Neural progenitor cell (in vitro differentiated cells): ENCODE measurements at regions not wholly inside any gene's neighbourhood (a gene's known extent, or its start where the extent isn't known, plus 50 kb on each side); places are given as distances from the start of the nearest gene placed in this dataset.

Experiments
- DNase-seq: peaks from one replicate; pipeline ENCODE4 v3.0.0-alpha.2; 2016; ENCODE audit warnings: low spot score
- H2AFZ ChIP-seq: fragments of 200-600 bp; sonication (generic); replicated peaks from 2 replicates; pipeline ENCODE4 v1.6.1; 2016; ENCODE audit warnings: antibody characterized with exemption
- H3F3A ChIP-seq: fragments of 200-600 bp; sonication (generic); 2 replicates; pipeline ENCODE4 v1.6.1; 2016; ENCODE audit warnings: antibody characterized with exemption, low read depth
- H3K27ac ChIP-seq: fragments of 200-600 bp; sonication (generic); 2 replicates; pipeline ENCODE4 v1.5.1; 2016; ENCODE audit warnings: mild to moderate bottlenecking
- H3K27me3 ChIP-seq: fragments of 200-600 bp; sonication (generic); 2 replicates; pipeline ENCODE4 v1.6.1; 2016; ENCODE audit warnings: mild to moderate bottlenecking, moderate library complexity
- H3K36me3 ChIP-seq: fragments of 200-600 bp; sonication (generic); 2 replicates; pipeline ENCODE4 v1.5.1; 2016
- H3K4me1 ChIP-seq: fragments of 200-600 bp; sonication (generic); 2 replicates; pipeline ENCODE4 v1.6.1; 2016; ENCODE audit warnings: mixed run types
- H3K4me2 ChIP-seq: fragments of 200-600 bp; sonication (generic); 2 replicates; pipeline ENCODE4 v1.6.1; 2016
- H3K4me3 ChIP-seq: fragments of 200-600 bp; sonication (generic); 2 replicates; pipeline ENCODE4 v1.5.1; 2016
- H3K79me2 ChIP-seq: fragments of 200-600 bp; sonication (generic); 2 replicates; pipeline ENCODE4 v1.6.1; 2016; ENCODE audit warnings: low read depth
- H3K9ac ChIP-seq: fragments of 200-600 bp; sonication (generic); 2 replicates; pipeline ENCODE4 v1.6.1; 2016
- H3K9me3 ChIP-seq: fragments of 200-600 bp; sonication (generic); 2 replicates; pipeline ENCODE4 v1.5.1; 2016; ENCODE audit warnings: low read depth
- H4K20me1 ChIP-seq: fragments of 200-600 bp; sonication (generic); 2 replicates; pipeline ENCODE4 v1.6.1; 2016; ENCODE audit warnings: low read depth
- H3K27ac Mint-ChIP-seq: 3 replicates; pipeline ENCODE4 v1.8.0; 2021; ENCODE audit warnings: mixed read lengths
- H3K27me3 Mint-ChIP-seq: 2 replicates; pipeline ENCODE4 v1.8.0; 2022; ENCODE audit warnings: low read depth, mild to moderate bottlenecking, inconsistent platforms, moderate library complexity, mixed read lengths; ENCODE audit not compliant: insufficient read depth
- H3K36me3 Mint-ChIP-seq: 3 replicates; pipeline ENCODE4 v1.8.0; 2021; ENCODE audit warnings: mixed read lengths
- H3K4me1 Mint-ChIP-seq: 3 replicates; pipeline ENCODE4 v1.8.0; 2021; ENCODE audit warnings: mixed read lengths
- H3K4me3 Mint-ChIP-seq: 3 replicates; pipeline ENCODE4 v1.8.0; 2021; ENCODE audit warnings: mild to moderate bottlenecking, moderate library complexity, mixed read lengths
- H3K9me3 Mint-ChIP-seq: 3 replicates; pipeline ENCODE4 v1.8.0; 2020; ENCODE audit warnings: mixed read lengths
- CTCF ChIP-seq: fragments of 200-600 bp; sonication (generic); IDR thresholded peaks from 2 replicates; pipeline ENCODE4 v1.5.1; 2017; ENCODE audit warnings: antibody characterized with exemption, mild to moderate bottlenecking
- EZH2 ChIP-seq: fragments of 200-600 bp; sonication (generic); IDR thresholded peaks from 2 replicates; pipeline ENCODE4 v1.6.1; 2017; ENCODE audit warnings: antibody characterized with exemption, mild to moderate bottlenecking, moderate library complexity
- EZH2phosphoT487 ChIP-seq: fragments of 200-600 bp; sonication (generic); IDR thresholded peaks from 2 replicates; pipeline ENCODE4 v1.6.1; 2017; ENCODE audit warnings: antibody characterized with exemption

- H3K4me3 Mint-ChIP-seq = no peak overlapping the region
- Histone ChIP-seq H3K27ac (no peak overlapping the region), H3K9ac (no peak overlapping the region), H3K4me1 (peaks cover 9% of the 10 kb centered on the region), H3K36me3 (no peaks in the 10 kb centered on the region), H3K79me2 (no peaks in the 10 kb centered on the region), H2AFZ (no peak overlapping the region), H3K4me3 (no peak overlapping the region), H4K20me1 (no peaks in the 10 kb centered on the region), H3K4me2 (no peak overlapping the region), H3K27me3 (no peaks in the 10 kb centered on the region), H3F3A (no peaks in the 10 kb centered on the region), H3K9me3 (no peaks in the 10 kb centered on the region)
- TF ChIP-seq EZH2phosphoT487 (no peak), CTCF (no peak), EZH2 (no peak)
- H3K27ac Mint-ChIP-seq = no peak overlapping the region
- no peak for DNase-seq
- H3K27me3 Mint-ChIP-seq = peaks cover 7% of the 10 kb centered on the region
- H3K9me3 Mint-ChIP-seq = no peaks in the 10 kb centered on the region
- H3K36me3 Mint-ChIP-seq = no peaks in the 10 kb centered on the region
- H3K4me1 Mint-ChIP-seq = peaks cover 26% of the 10 kb centered on the region
Observed at GRCh38 chr15:29917600-29918597, 95.6 kb upstream of the TJP1 start.

GRCh38 chr15:29914511-29914926, 92.3 kb upstream of the TJP1 start:
- peaks cover 7% of the 10 kb centered on the region for H3K27me3 Mint-ChIP-seq
- H4K20me1 ChIP-seq = no peaks in the 10 kb centered on the region
- H3K36me3 Mint-ChIP-seq = no peaks in the 10 kb centered on the region
- no peaks in the 10 kb centered on the region for H3K36me3 ChIP-seq
- no peak overlapping the region for H3K4me3 ChIP-seq
- peaks cover 24% of the 10 kb centered on the region for H3K4me1 Mint-ChIP-seq
- H3K27ac Mint-ChIP-seq = no peak overlapping the region
- peaks cover 6% of the 10 kb centered on the region for H3K9me3 Mint-ChIP-seq
- no peaks in the 10 kb centered on the region for H3K27me3 ChIP-seq
- peaks cover 9% of the 10 kb centered on the region for H3K4me1 ChIP-seq
- H3K4me2 ChIP-seq = no peak overlapping the region
- H3K4me3 Mint-ChIP-seq = no peak overlapping the region
- H2AFZ ChIP-seq = peak overlapping the region; percentile 51
- peaks cover 8% of the 10 kb centered on the region for H3K9me3 ChIP-seq
- no peak for DNase-seq
- H3K79me2 ChIP-seq = no peaks in the 10 kb centered on the region
- H3F3A ChIP-seq = no peaks in the 10 kb centered on the region
- H3K9ac ChIP-seq = no peak overlapping the region
- no peak for TF ChIP-seq EZH2
- no peak overlapping the region for H3K27ac ChIP-seq

- no peak overlapping the region for H3K27ac ChIP-seq
Observed at GRCh38 chr15:29913528-29914135, 91.4 kb upstream of the TJP1 start.

More at GRCh38 chr15:29913528-29914135, 91.4 kb upstream of the TJP1 start:
- DNase-seq = no peak
- Histone ChIP-seq H3K4me1 (peaks cover 9% of the 10 kb centered on the region), H3K36me3 (no peaks in the 10 kb centered on the region), H3K4me3 (no peak overlapping the region), H3K79me2 (no peaks in the 10 kb centered on the region), H3K9me3 (peaks cover 8% of the 10 kb centered on the region), H3K4me2 (no peak overlapping the region), H3F3A (no peaks in the 10 kb centered on the region), H3K9ac (no peak overlapping the region), H2AFZ (no peak overlapping the region), H4K20me1 (no peaks in the 10 kb centered on the region), H3K27me3 (no peaks in the 10 kb centered on the region)
- H3K36me3 Mint-ChIP-seq = no peaks in the 10 kb centered on the region
- H3K27me3 Mint-ChIP-seq = peaks cover 7% of the 10 kb centered on the region
- TF ChIP-seq EZH2 (no peak), CTCF (no peak), EZH2phosphoT487 (no peak)
- peaks cover 6% of the 10 kb centered on the region for H3K9me3 Mint-ChIP-seq
- peaks cover 24% of the 10 kb centered on the region for H3K4me1 Mint-ChIP-seq
- H3K27ac Mint-ChIP-seq = peak overlapping the region; percentile 80
- no peak overlapping the region for H3K4me3 Mint-ChIP-seq
